ENCODE measurements at regions not wholly inside any gene's neighbourhood (a gene's known extent, or its start where the extent isn't known, plus 50 kb on each side); places are given as distances from the start of the nearest gene placed in this dataset.

DNA sequence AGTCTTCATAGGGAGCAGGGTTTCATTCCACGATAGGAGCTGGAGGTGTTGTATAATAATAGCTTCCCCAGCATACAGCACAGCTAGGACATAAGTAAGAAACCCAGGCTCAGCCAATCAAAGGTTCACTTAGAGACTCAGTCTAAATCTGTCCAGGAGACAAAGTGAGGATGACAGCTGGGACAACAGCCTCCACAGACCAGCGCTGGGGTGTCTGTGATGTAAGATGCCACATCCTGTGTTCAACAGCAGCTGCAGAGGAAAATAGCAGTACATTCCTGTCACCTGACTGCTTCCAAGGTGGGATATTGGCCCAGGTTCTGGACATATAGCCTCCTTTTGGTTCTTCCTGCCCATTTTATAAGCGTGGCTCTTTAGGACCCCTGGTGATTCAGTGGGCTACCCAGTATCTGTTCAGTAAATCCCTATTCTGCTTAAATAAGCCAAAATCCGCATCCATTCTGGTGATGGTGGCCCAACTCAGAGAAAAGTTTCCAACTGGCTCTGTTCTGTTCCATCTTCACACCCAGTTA lies 176.8 kb upstream of the SYT6 start:
- TF ChIP-seq, protein P1, sequence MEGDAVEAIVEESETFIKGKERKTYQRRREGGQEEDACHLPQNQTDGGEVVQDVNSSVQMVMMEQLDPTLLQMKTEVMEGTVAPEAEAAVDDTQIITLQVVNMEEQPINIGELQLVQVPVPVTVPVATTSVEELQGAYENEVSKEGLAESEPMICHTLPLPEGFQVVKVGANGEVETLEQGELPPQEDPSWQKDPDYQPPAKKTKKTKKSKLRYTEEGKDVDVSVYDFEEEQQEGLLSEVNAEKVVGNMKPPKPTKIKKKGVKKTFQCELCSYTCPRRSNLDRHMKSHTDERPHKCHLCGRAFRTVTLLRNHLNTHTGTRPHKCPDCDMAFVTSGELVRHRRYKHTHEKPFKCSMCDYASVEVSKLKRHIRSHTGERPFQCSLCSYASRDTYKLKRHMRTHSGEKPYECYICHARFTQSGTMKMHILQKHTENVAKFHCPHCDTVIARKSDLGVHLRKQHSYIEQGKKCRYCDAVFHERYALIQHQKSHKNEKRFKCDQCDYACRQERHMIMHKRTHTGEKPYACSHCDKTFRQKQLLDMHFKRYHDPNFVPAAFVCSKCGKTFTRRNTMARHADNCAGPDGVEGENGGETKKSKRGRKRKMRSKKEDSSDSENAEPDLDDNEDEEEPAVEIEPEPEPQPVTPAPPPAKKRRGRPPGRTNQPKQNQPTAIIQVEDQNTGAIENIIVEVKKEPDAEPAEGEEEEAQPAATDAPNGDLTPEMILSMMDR (IDR thresholded peaks at IDR 0.05; ENCODE audit: insufficient read depth, low read length, severe bottlenecking): no peak
- no peaks in the 10 kb centered on the region for H3K27me3 ChIP-seq (ENCODE audit: control insufficient read depth, insufficient read depth, low read length)
- no peaks in the 10 kb centered on the region for H3K36me3 ChIP-seq (ENCODE audit: control insufficient read depth, insufficient read depth, low read length)
- no peak for FAIRE-seq
- no peak overlapping the region for H3K4me3 ChIP-seq (ENCODE audit: low read depth, low read length)
- no peak for DNase-seq (ENCODE audit: low read depth)

DNA sequence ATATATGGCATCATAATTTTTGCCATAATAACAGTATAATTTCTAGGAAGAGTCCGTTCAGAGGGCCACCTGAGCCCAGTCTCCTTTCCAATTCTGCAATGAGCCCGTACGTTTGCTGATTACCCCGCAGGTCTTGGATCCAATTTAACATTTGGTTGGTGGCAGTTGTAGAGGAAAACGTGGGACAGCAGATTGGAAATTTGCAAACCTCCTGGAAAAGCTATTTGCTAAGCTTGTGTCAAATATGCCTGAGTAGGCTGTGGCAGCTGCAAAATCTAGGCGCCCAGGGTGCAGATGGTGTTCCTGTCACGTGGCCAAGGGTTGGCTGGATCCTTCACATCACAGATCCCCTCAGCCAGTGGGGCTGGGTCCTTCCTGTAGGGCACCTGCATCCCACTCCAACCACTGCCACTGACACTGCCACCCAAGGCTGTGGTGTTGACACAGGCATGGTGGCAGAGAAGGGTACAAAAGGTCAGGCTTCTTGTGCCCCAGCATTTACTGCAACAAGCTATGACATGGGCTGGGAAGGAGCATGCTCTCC lies 174.8 kb upstream of the SYT6 start:
- FAIRE-seq: no peak
- DNase-seq (ENCODE audit: low read depth): no peak
- no peak overlapping the region for H3K4me3 ChIP-seq (ENCODE audit: low read depth, low read length)
- TF ChIP-seq, protein P1 (IDR thresholded peaks at IDR 0.05; ENCODE audit: insufficient read depth, low read length, severe bottlenecking): no peak
- no peaks in the 10 kb centered on the region for H3K36me3 ChIP-seq (ENCODE audit: control insufficient read depth, insufficient read depth, low read length)
- no peaks in the 10 kb centered on the region for H3K27me3 ChIP-seq (ENCODE audit: control insufficient read depth, insufficient read depth, low read length)

DNA sequence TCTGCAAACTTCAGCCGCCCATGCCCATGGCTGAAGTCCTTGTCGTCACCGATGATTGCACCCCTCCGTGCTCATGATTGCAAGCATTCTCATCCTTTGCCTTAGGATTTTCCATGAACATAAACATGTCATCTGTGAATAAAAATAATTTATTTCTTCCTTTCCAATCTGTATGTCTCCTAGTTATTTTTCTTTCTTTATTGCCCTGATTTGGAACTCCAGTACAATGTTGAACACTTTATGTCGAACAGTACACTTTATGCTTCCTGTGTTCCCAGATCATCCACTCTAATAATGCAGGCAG lies 170.9 kb upstream of the SYT6 start:
- DNase-seq (ENCODE audit: low read depth) (no peak), FAIRE-seq (no peak)
- H3K27me3 ChIP-seq (ENCODE audit: control insufficient read depth, insufficient read depth, low read length): no peaks in the 10 kb centered on the region
- no peaks in the 10 kb centered on the region for H3K36me3 ChIP-seq (ENCODE audit: control insufficient read depth, insufficient read depth, low read length)
- H3K4me3 ChIP-seq (ENCODE audit: low read depth, low read length): no peak overlapping the region
- TF ChIP-seq, protein P1 (IDR thresholded peaks at IDR 0.05; ENCODE audit: insufficient read depth, low read length, severe bottlenecking): no peak

DNA sequence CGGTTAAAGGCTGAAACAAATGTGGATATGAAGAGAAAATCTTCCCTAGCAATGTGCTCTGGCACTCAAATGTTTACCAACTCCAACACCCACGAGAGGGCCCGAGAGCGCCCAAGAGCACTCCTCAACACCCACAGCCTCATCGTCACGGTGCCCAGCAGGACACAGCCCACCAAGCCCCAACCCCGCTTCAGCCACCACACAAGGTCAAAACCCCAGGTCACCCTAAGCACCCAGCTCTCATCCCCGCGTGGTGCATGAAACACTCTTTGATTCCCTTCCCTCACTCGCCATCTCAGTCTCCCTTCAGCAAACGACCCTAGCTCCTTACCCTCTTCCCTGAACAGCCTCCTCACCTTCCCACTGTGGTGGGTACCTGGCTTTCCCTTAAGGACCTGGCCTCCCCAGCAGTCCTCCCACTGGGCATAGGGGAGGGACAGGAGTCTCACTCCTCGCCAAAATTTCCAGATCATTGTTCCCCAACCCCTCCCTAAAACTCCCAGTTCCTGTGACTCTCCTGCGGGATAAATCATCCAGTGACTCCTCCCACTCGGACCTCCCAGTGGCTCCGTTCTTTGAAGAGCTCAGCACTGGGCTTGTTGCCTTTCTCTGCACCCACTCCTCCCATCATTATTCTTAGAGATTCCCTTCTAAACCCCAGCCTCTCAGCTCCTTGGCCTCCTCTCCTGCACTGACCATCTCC lies 170.4 kb upstream of the SYT6 start:
- TF ChIP-seq, protein P1 (IDR thresholded peaks at IDR 0.05; ENCODE audit: insufficient read depth, low read length, severe bottlenecking): no peak
- no peak overlapping the region for H3K4me3 ChIP-seq (ENCODE audit: low read depth, low read length)
- FAIRE-seq: no peak

DNA sequence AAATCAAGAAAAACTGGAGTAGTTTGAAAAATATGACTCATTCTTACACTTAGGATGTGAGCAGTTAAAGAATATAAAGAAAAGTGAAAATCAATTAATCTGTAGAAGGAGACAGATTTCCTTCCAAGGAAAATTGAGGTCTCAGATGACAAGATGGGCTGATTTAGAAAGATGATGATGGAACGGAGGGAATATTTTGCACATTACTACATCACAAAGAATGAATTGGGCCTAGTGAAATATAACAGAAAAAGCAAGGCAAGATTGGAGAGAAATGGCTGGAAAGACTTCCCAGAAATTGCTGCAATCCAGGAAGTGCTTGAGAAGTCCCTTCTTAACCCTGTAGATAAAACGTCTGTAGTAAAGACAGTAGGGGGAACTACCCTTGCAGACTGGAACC lies 169.1 kb upstream of the SYT6 start:
- Histone ChIP-seq H3K27me3 (ENCODE audit: control insufficient read depth, insufficient read depth, low read length) (no peaks in the 10 kb centered on the region), H3K4me3 (ENCODE audit: low read depth, low read length) (no peak overlapping the region), H3K36me3 (ENCODE audit: control insufficient read depth, insufficient read depth, low read length) (no peaks in the 10 kb centered on the region)
- FAIRE-seq: no peak
- TF ChIP-seq, protein P1 (IDR thresholded peaks at IDR 0.05; ENCODE audit: insufficient read depth, low read length, severe bottlenecking): no peak
- no peak for DNase-seq (ENCODE audit: low read depth)

More for the DNA sequence above, 170.4 kb upstream of the SYT6 start:
- DNase-seq (ENCODE audit: low read depth): no peak
- no peaks in the 10 kb centered on the region for H3K36me3 ChIP-seq (ENCODE audit: control insufficient read depth, insufficient read depth, low read length)
- H3K27me3 ChIP-seq (ENCODE audit: control insufficient read depth, insufficient read depth, low read length): no peaks in the 10 kb centered on the region
